ENCODE measurements at regions not wholly inside any gene's neighbourhood (a gene's known extent, or its start where the extent isn't known, plus 50 kb on each side); places are given as distances from the start of the nearest gene placed in this dataset.

DNA sequence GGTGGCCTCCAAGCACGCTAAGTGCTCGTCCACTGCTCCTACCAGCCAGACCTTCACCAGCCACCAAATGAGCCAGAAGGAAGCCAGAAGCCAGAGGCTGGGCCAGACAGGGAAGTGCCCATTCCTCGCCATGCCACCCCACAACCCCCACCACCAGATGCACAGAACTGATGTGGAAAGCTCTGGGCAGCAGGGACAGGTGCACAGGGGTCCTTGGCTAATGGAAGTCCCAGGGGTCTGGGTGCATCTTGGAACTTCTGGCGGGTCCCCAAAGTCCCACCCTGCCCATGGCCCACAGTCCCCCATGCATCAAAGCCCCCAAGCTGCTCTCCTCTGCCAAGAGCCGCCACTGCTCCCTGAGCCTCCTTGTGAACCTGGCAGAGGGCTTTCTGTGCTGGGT is 173.1 kb upstream of the ID2 start:
- TF ChIP-seq FOSL2 (IDR thresholded peaks at IDR 0.05) (no peak), FOSL2 (CRISPR knock-in tag; IDR thresholded peaks at IDR 0.05) (no peak), EP300 (IDR thresholded peaks at IDR 0.05) (no peak)
